A549 (cell line): ENCODE measurements at regions not wholly inside any gene's neighbourhood (a gene's known extent, or its start where the extent isn't known, plus 50 kb on each side); places are given as distances from the start of the nearest gene placed in this dataset.
"Not testable (repeated sequence)": the region's sequence is repeated elsewhere in the genome, so short reads cannot be mapped to it uniquely, and the experiment has no call there.

Experiments
- ATAC-seq, 2 experiments: fragments of 200-7000 bp in 1 of 2; fragments of >200 bp in 1 of 2; cut with Nextera tagmentation in 1 of 2; cut with Tn5 transposase in 1 of 2; 3 replicates each; pipeline versions ENCODE4 v1.8.0 to v1.9.1; 2018 to 2020; ENCODE audit warnings: mild to moderate bottlenecking in 1 of 2, moderate library complexity in 1 of 2
- CTCF ChIA-PET: fragments of 300-600 bp; sonication (Branson Sonifier 250); formaldehyde crosslinking; extraction: SDS; loops from one replicate; lab custom pipeline; 2021; ENCODE audit warnings: antibody characterized with exemption, inconsistent platforms; lab: Yijun Ruan, JAX
- POLR2A ChIA-PET: fragments of 350-600 bp; formaldehyde crosslinking; extraction: SDS; loops from one replicate; lab custom pipeline; 2021; ENCODE audit warnings: antibody characterized with exemption, inconsistent platforms; lab: Yijun Ruan, JAX
- DNase-seq, 2 experiments: peaks; one replicate each; pipeline versions ENCODE4 v3.0.0 to v3.0.0-alpha.2; 2011 to 2016; ENCODE audit warnings: low read depth in 1 of 2, low spot score in 1 of 2
- FAIRE-seq: peaks from 2 replicates; lab custom pipeline; 2011; peaks lifted over from hg19 to GRCh38; lab: Jason Lieb, UNC
- H3K27ac ChIP-seq, 2 experiments: fragments of >200 bp; sonication (Bioruptor Twin); formaldehyde crosslinking; 3 replicates each; pipeline ENCODE4 v1.5.1; 2016 to 2017
- H3K4me1 ChIP-seq: fragments of >200 bp; sonication (Bioruptor Twin); formaldehyde crosslinking; 3 replicates; pipeline ENCODE4 v1.6.1; 2016
- H3K4me2 ChIP-seq: fragments of >200 bp; sonication (Bioruptor Twin); formaldehyde crosslinking; 3 replicates; pipeline ENCODE4 v1.6.1; 2016
- H3K4me3 ChIP-seq: fragments of >200 bp; sonication (Bioruptor Twin); formaldehyde crosslinking; 3 replicates; pipeline ENCODE4 v1.5.1; 2016
- H3K9me3 ChIP-seq: fragments of >200 bp; sonication (Bioruptor Twin); formaldehyde crosslinking; 3 replicates; pipeline ENCODE4 v1.6.1; 2016
- BHLHE40 ChIP-seq: IDR thresholded peaks from 2 replicates; pipeline ENCODE4 v1.6.1; 2012; ENCODE audit warnings: low read depth, low read length, inconsistent platforms
- CTCF ChIP-seq: fragments of >200 bp; sonication (Bioruptor Twin); formaldehyde crosslinking; IDR thresholded peaks from 3 replicates; pipeline ENCODE4 v1.5.1; 2016
- E2F6 ChIP-seq: IDR thresholded peaks from 2 replicates; pipeline ENCODE4 v1.6.1; 2012; ENCODE audit warnings: low read depth, borderline replicate concordance
- EHMT2 ChIP-seq: fragments of 200-600 bp; sonication (generic); IDR thresholded peaks from 2 replicates; pipeline ENCODE4 v1.6.1; 2016; ENCODE audit warnings: antibody characterized with exemption, low read depth, mild to moderate bottlenecking, moderate library complexity
- ESRRA ChIP-seq: fragments of 150-350 bp; IDR thresholded peaks from 2 replicates; pipeline ENCODE4 v1.6.1; 2014; ENCODE audit warnings: mild to moderate bottlenecking, low read length, borderline replicate concordance
- GATA3 ChIP-seq: IDR thresholded peaks from 2 replicates; pipeline ENCODE4 v1.6.1; 2012; ENCODE audit warnings: borderline replicate concordance
- HDAC2 ChIP-seq: fragments of 200-600 bp; sonication (generic); IDR thresholded peaks from 2 replicates; pipeline ENCODE4 v1.6.1; 2016
- MAZ ChIP-seq: fragments of 150-350 bp; IDR thresholded peaks from 2 replicates; pipeline ENCODE4 v1.6.1; 2014; ENCODE audit warnings: antibody characterized with exemption, low read depth, low read length, borderline replicate concordance
- PHF8 ChIP-seq: fragments of 200-600 bp; sonication (generic); IDR thresholded peaks from 2 replicates; pipeline ENCODE4 v1.6.1; 2016; ENCODE audit warnings: low read depth, mild to moderate bottlenecking, antibody characterized with exemption, moderate library complexity, borderline replicate concordance
- RCOR1 ChIP-seq: fragments of 150-350 bp; IDR thresholded peaks from 2 replicates; pipeline ENCODE4 v1.6.1; 2014; ENCODE audit warnings: antibody characterized with exemption, low read length, low read depth
- SMC3 ChIP-seq: fragments of >200 bp; sonication (Bioruptor Twin); formaldehyde crosslinking; IDR thresholded peaks from 3 replicates; pipeline ENCODE4 v1.6.1; 2018; ENCODE audit warnings: inconsistent platforms
- SREBF2 ChIP-seq: fragments of 450-650 bp; IDR thresholded peaks from 2 replicates; pipeline ENCODE4 v1.6.1; 2014; ENCODE audit warnings: mild to moderate bottlenecking, moderate library complexity
- TFCP2L1 ChIP-seq: fragments of 250-450 bp; sonication (Bioruptor Pico); IDR thresholded peaks from 2 replicates; pipeline ENCODE4 v1.5.0; 2021; ENCODE audit warnings: mild to moderate bottlenecking
- TP53 ChIP-seq: fragments of 250-450 bp; sonication (Bioruptor Pico); IDR thresholded peaks from 2 replicates; pipeline ENCODE4 v1.5.0; 2021; ENCODE audit warnings: mild to moderate bottlenecking, moderate library complexity
- ZC3H11A ChIP-seq: fragments of 450-650 bp; IDR thresholded peaks from 2 replicates; pipeline ENCODE4 v1.6.1; 2014; ENCODE audit warnings: antibody characterized with exemption, mild to moderate bottlenecking
- ZFP36 ChIP-seq: fragments of 450-650 bp; IDR thresholded peaks from 2 replicates; pipeline ENCODE4 v1.6.1; 2014; ENCODE audit warnings: borderline replicate concordance; ENCODE audit not compliant: partially characterized antibody
- WGBS: methylation state at CpG from one replicate; pipeline ENCODE4 v1.1.6; 2017; ENCODE audit errors: missing lambda C conversion rate; 5-methylcytosine and 5-hydroxymethylcytosine counted together
- TF ChIP-seq, protein P1 (sequence below): fragments of 450-650 bp; IDR thresholded peaks from 2 replicates; pipeline ENCODE4 v1.6.1; 2014; ENCODE audit warnings: antibody characterized with exemption
- TF ChIP-seq, protein P2 (sequence below): IDR thresholded peaks from 2 replicates; pipeline ENCODE4 v1.6.1; 2012
- TF ChIP-seq, protein P3 (sequence below): fragments of >200 bp; sonication (Bioruptor Twin); formaldehyde crosslinking; IDR thresholded peaks from 2 replicates; pipeline ENCODE4 v1.6.1; 2016

- WGBS, result 0% methylated on average over 1 of the region's 1 CpG
- TF ChIP-seq EHMT2 (no peak), TP53 (no peak), ZC3H11A (no peak), E2F6 (no peak), SREBF2 (no peak), RCOR1 (no peak), HDAC2 (no peak), GATA3 (no peak)
- Histone ChIP-seq H3K27ac (no peak overlapping the region), H3K4me2 (no peak overlapping the region), H3K4me3 (no peak overlapping the region), H3K4me1 (no peaks in the 10 kb centered on the region), H3K9me3 (no peaks in the 10 kb centered on the region)
- POLR2A ChIA-PET, result no interaction called here
- FAIRE-seq, result no peak
- DNase-seq, result no peak
- ATAC-seq, result no peak
- CTCF ChIA-PET, result no interaction called here
Measured at GRCh38 chr10:64659311-64659710, 1138.1 kb downstream of the REEP3 start.

GRCh38 chr10:64682043-64682442, 1160.8 kb downstream of the REEP3 start:
- no peaks in the 10 kb centered on the region for H3K4me1 ChIP-seq
- H3K27ac ChIP-seq, result no peak overlapping the region
- peak in 1 of 2 experiments; percentile 6 for DNase-seq
- TF ChIP-seq, protein P1, sequence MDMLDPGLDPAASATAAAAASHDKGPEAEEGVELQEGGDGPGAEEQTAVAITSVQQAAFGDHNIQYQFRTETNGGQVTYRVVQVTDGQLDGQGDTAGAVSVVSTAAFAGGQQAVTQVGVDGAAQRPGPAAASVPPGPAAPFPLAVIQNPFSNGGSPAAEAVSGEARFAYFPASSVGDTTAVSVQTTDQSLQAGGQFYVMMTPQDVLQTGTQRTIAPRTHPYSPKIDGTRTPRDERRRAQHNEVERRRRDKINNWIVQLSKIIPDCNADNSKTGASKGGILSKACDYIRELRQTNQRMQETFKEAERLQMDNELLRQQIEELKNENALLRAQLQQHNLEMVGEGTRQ, result no peak
- TF ChIP-seq ESRRA (no peak), SMC3 (no peak), BHLHE40 (no peak), CTCF (no peak), TP53 (no peak), TFCP2L1 (CRISPR knock-in tag) (no peak), PHF8 (no peak), SREBF2 (no peak)
- TF ChIP-seq, protein P2, sequence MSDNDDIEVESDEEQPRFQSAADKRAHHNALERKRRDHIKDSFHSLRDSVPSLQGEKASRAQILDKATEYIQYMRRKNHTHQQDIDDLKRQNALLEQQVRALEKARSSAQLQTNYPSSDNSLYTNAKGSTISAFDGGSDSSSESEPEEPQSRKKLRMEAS, result no peak
- TF ChIP-seq, all 56 proteins: peak for 0
- Histone ChIP-seq H3K4me2 (no peak overlapping the region), H3K9me3 (no peaks in the 10 kb centered on the region; the same call in 2 of the 3 replicates), H3K4me3 (no peak overlapping the region)
- 47% methylated on average over 2 of the region's 3 CpGs for WGBS
- ATAC-seq (no peak), FAIRE-seq (no peak)
- CTCF ChIA-PET, result interaction anchor here (0.8 kb wide), 1 partner anchor 17 kb away, joined by 3 read pairs; no protein-coding TSS in a partner anchor
- POLR2A ChIA-PET, result no interaction called here

DNA sequence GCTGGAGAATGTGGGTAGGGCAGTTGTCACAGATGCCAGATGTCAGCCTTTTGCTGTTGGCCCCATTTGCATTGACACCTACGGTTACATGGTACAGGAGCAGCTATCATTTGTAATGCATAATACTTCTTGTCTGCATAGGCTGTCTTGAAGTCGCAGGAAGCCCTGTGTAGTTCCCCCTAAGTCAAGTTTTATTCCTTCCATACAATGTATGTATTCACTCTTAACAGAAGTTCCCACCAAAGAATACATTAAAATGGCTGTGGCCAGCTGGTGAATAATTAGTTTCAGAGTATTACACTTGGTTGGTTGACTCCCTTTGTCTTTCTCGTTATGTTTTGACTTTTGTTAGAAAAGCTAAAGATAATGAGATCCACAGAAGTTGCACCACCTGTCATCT, 1169.0 kb downstream of the REEP3 start:
- Histone ChIP-seq H3K9me3 (no peaks in the 10 kb centered on the region), H3K4me1 (no peaks in the 10 kb centered on the region), H3K4me3 (no peak overlapping the region), H3K4me2 (no peak overlapping the region), H3K27ac (no peak overlapping the region)
- WGBS, result 3% methylated on average over 3 of the region's 3 CpGs
- FAIRE-seq (no peak), DNase-seq (no peak), ATAC-seq (no peak)
- TF ChIP-seq ZFP36 (no peak), MAZ (no peak), SREBF2 (no peak), PHF8 (no peak)
- CTCF ChIA-PET, result no interaction called here
- POLR2A ChIA-PET, result no interaction called here

GRCh38 chr10:64699244-64699643, 1178.0 kb downstream of the REEP3 start:
- H3K4me3 ChIP-seq, result no peak overlapping the region
- H3K27ac ChIP-seq, result no peak overlapping the region
- CTCF ChIA-PET, result no interaction called here
- no peaks in the 10 kb centered on the region for H3K9me3 ChIP-seq
- FAIRE-seq (no peak), ATAC-seq (no peak), DNase-seq (no peak)
- WGBS, result 0% methylated on average over 3 of the region's 3 CpGs
- H3K4me1 ChIP-seq, result no peaks in the 10 kb centered on the region
- H3K4me2 ChIP-seq, result no peak overlapping the region
- TF ChIP-seq, protein P3, sequence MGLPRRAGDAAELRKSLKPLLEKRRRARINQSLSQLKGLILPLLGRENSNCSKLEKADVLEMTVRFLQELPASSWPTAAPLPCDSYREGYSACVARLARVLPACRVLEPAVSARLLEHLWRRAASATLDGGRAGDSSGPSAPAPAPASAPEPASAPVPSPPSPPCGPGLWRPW, result no peak
- POLR2A ChIA-PET, result no interaction called here

DNA sequence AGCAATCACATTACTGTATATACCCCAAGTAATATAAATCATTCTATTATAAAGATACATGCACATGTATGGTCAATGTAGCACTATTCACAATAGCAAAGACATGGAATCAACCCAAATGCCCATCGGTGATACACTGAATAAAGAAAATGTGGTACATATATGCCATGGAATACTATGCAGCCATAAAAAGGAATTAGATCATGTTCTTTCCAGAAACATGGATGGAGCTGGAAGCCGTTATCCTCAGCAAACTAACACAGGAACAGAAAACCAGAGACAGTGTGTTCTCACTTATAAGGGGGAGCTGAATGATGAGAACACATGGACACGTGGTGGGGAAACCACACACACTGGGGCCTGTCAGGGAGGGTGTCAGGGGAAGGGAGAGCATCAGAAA, 1180.9 kb downstream of the REEP3 start:
- WGBS, result 2% methylated on average over 3 of the region's 3 CpGs
- H3K4me1 ChIP-seq, DNase-seq, ATAC-seq, POLR2A ChIA-PET, CTCF ChIA-PET, H3K4me2 ChIP-seq, H3K27ac ChIP-seq, FAIRE-seq, H3K4me3 ChIP-seq, H3K9me3 ChIP-seq: not testable (repeated sequence)
